Breast epithelium (tissue), 3 donors: ENCODE measurements at regions not wholly inside any gene's neighbourhood (a gene's known extent, or its start where the extent isn't known, plus 50 kb on each side); places are given as distances from the start of the nearest gene placed in this dataset.

Experiments
- CTCF ChIP-seq, 3 donors: fragments of 450-650 bp; IDR thresholded peaks; one replicate each; pipeline ENCODE4 v1.5.1; 2016 to 2017; ENCODE audit warnings: antibody characterized with exemption in 3 of 3, mild to moderate bottlenecking in 3 of 3, moderate library complexity in 3 of 3
- POLR2A ChIP-seq: fragments of 450-650 bp; IDR thresholded peaks from one replicate; pipeline ENCODE4 v1.6.1; 2016; ENCODE audit warnings: antibody characterized with exemption, mild to moderate bottlenecking, moderate library complexity

GRCh38 chr11:38814670-38815069 lies 2216.6 kb upstream of the RAG2 start:
- TF ChIP-seq CTCF (IDR thresholded peaks at IDR 0.05) (no peak), POLR2A (no peak)
